Activated CD8-positive, alpha-beta T cell treated with anti-CD3 and anti-CD28 coated beads for 36 hours (primary cell): ENCODE measurements at regions not wholly inside any gene's neighbourhood (a gene's known extent, or its start where the extent isn't known, plus 50 kb on each side); places are given as distances from the start of the nearest gene placed in this dataset.

Source experiments
- ATAC-seq: fragments of 200-7000 bp; cut with Tn5 transposase; one replicate; pipeline ENCODE4 v1.10.0; 2021; ENCODE audit warnings: mild to moderate bottlenecking, moderate library complexity
- CTCF ChIA-PET: fragments of 350-600 bp; sonication (Branson Sonifier 250); formaldehyde crosslinking; loops from one replicate; lab custom pipeline; 2021; ENCODE audit warnings: antibody characterized with exemption; lab: Charles Lee
- POLR2A ChIA-PET: fragments of 350-600 bp; sonication (Branson Sonifier 250); formaldehyde crosslinking; loops from one replicate; lab custom pipeline; 2021; ENCODE audit warnings: antibody characterized with exemption; lab: Charles Lee
- DNase-seq: peaks from one replicate; pipeline ENCODE4 v3.0.0-alpha.2; 2020
- H3K27ac Mint-ChIP-seq: one replicate; pipeline ENCODE4 v1.8.0; 2021; ENCODE audit warnings: mild to moderate bottlenecking, mixed read lengths
- H3K27me3 Mint-ChIP-seq: one replicate; pipeline ENCODE4 v1.8.0; 2021; ENCODE audit warnings: mixed read lengths
- H3K36me3 Mint-ChIP-seq: one replicate; pipeline ENCODE4 v1.8.0; 2021; ENCODE audit warnings: low read depth, mixed read lengths
- H3K4me1 Mint-ChIP-seq: one replicate; pipeline ENCODE4 v1.8.0; 2021; ENCODE audit warnings: low read depth, mixed read lengths
- H3K4me3 Mint-ChIP-seq: one replicate; pipeline ENCODE4 v1.8.0; 2021; ENCODE audit warnings: mild to moderate bottlenecking, moderate library complexity, mixed read lengths
- H3K9me3 Mint-ChIP-seq: one replicate; pipeline ENCODE4 v1.8.0; 2021; ENCODE audit warnings: mixed read lengths
- intact Hi-C: fragments of 100-400 bp; cut with micrococcal nuclease; formaldehyde crosslinking; loops from one replicate; pipeline ENCODE4 v1.10.0; 2022
- TF ChIP-seq, protein P1 (sequence below): fragments of 200-600 bp; IDR thresholded peaks from one replicate; pipeline ENCODE4 v1.8.0; 2022; ENCODE audit warnings: antibody characterized with exemption, mild to moderate bottlenecking

DNA sequence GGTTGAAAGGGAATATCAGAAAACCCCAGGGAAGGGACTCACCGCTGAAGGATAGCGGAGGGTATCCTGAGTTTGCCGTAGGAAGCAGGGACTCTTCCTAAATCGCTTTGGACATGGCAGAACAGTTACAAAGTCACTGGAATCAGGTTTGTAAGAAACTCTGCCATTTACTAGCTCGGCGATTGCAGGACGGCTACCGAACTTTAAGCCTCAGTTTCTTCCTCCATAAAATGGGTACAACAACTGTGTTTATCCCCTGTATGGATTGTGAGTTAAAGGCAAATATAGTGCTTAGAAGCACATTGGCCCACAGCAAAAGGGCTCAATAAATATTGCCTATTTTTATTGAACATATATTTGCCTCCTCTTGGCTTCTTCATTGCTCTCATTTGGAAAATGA is 90.6 kb downstream of the MAF start:
- intact Hi-C loops = no loop called here
- peaks cover 1% of the 10 kb centered on the region for H3K27me3 Mint-ChIP-seq
- no peaks in the 10 kb centered on the region for H3K4me1 Mint-ChIP-seq
- ChIA-PET POLR2A (no interaction called here), CTCF (no interaction called here)
- H3K9me3 Mint-ChIP-seq = no peaks in the 10 kb centered on the region
- no peaks in the 10 kb centered on the region for H3K36me3 Mint-ChIP-seq
- no peak overlapping the region for H3K4me3 Mint-ChIP-seq
- no peak for ATAC-seq
- H3K27ac Mint-ChIP-seq = no peak overlapping the region
- TF ChIP-seq, protein P1, sequence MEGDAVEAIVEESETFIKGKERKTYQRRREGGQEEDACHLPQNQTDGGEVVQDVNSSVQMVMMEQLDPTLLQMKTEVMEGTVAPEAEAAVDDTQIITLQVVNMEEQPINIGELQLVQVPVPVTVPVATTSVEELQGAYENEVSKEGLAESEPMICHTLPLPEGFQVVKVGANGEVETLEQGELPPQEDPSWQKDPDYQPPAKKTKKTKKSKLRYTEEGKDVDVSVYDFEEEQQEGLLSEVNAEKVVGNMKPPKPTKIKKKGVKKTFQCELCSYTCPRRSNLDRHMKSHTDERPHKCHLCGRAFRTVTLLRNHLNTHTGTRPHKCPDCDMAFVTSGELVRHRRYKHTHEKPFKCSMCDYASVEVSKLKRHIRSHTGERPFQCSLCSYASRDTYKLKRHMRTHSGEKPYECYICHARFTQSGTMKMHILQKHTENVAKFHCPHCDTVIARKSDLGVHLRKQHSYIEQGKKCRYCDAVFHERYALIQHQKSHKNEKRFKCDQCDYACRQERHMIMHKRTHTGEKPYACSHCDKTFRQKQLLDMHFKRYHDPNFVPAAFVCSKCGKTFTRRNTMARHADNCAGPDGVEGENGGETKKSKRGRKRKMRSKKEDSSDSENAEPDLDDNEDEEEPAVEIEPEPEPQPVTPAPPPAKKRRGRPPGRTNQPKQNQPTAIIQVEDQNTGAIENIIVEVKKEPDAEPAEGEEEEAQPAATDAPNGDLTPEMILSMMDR = no peak
- DNase-seq = no peak

DNA sequence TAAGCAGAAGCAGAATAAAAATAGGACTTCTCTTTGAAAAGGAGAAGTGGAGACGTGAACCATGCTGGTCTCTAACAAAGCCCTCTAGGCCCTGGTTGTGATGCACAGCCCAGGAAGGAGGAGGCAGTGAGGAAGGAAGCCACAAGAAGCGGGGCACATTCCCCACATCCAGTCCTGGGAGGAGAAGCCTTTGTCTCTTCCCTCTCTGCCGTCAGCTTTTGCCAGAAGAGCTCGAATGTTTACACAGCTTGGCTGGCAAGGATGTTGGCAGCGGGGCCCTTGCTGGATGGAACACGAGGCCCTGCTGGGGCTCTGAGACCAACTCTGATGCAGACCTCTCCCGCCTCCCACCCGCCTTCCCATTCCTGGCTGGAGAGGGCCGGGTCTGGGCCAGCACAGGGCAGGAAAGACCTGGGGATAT is 91.3 kb downstream of the MAF start:
- no peak for ATAC-seq
- H3K9me3 Mint-ChIP-seq = no peaks in the 10 kb centered on the region
- no peak overlapping the region for H3K4me3 Mint-ChIP-seq

DNA sequence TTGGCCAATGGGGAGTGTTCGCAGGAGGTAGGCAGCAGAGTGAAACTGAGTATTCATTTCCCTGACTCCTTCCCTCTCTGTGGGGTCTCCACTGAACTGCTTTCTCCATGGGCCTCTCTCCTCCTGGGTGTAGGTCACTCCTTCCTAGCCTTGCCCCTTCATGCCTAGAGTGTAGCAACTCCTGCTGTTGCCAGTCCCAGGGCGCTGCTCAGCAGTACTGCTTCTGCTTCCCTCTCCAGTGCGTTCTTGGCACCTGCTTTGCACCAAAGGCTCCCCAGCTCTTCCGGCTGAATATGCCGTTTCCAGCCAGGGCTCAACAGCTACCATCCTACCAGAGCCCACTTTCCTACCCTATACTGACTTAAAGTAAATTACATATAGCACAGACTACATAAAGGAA is 92.2 kb downstream of the MAF start:
- ATAC-seq = no peak
- H3K27ac Mint-ChIP-seq = no peak overlapping the region
- CTCF ChIA-PET = no interaction called here
- no peak for DNase-seq
- intact Hi-C loops = no loop called here
- H3K27me3 Mint-ChIP-seq = peaks cover 4% of the 10 kb centered on the region
- H3K4me3 Mint-ChIP-seq = no peak overlapping the region
- H3K9me3 Mint-ChIP-seq = no peaks in the 10 kb centered on the region
- TF ChIP-seq, protein P1 = no peak
- H3K4me1 Mint-ChIP-seq = no peaks in the 10 kb centered on the region
- H3K36me3 Mint-ChIP-seq = no peaks in the 10 kb centered on the region
- POLR2A ChIA-PET = no interaction called here

More for the DNA sequence above, 91.3 kb downstream of the MAF start:
- ChIA-PET CTCF (no interaction called here), POLR2A (no interaction called here)
- intact Hi-C loops = no loop called here
- Mint-ChIP-seq H3K4me1 (no peaks in the 10 kb centered on the region), H3K36me3 (no peaks in the 10 kb centered on the region), H3K27ac (no peak overlapping the region), H3K27me3 (peaks cover 4% of the 10 kb centered on the region)
- no peak for DNase-seq
- TF ChIP-seq, protein P1 = no peak

DNA sequence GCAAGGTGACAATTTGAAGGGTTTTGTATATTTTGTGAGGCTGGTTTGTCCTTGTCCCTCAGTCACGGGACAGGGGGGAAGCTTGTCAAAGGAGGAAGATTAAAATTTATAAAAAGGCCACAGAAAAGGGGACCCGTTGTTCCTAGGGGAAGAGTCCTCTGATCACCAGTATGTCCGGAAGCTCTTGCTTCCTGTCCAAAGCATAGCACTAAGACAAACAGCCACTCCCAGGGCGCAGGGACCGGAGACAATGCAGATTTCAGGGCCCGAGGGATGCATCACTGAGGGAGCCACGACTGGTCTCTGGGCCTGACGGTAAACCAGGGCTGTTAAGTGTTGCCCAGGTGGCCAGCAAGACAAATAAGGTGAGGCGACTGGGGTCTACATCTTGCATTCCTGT is 95.2 kb downstream of the MAF start:
- TF ChIP-seq, protein P1 = no peak
- H3K4me3 Mint-ChIP-seq = no peak overlapping the region
- no peak overlapping the region for H3K27ac Mint-ChIP-seq
- H3K4me1 Mint-ChIP-seq = no peaks in the 10 kb centered on the region
- H3K27me3 Mint-ChIP-seq = peaks cover 3% of the 10 kb centered on the region
- no peak for DNase-seq
- no peaks in the 10 kb centered on the region for H3K9me3 Mint-ChIP-seq
- CTCF ChIA-PET = no interaction called here
- intact Hi-C loops = no loop called here
- no peaks in the 10 kb centered on the region for H3K36me3 Mint-ChIP-seq
- no peak for ATAC-seq
- POLR2A ChIA-PET = no interaction called here

DNA sequence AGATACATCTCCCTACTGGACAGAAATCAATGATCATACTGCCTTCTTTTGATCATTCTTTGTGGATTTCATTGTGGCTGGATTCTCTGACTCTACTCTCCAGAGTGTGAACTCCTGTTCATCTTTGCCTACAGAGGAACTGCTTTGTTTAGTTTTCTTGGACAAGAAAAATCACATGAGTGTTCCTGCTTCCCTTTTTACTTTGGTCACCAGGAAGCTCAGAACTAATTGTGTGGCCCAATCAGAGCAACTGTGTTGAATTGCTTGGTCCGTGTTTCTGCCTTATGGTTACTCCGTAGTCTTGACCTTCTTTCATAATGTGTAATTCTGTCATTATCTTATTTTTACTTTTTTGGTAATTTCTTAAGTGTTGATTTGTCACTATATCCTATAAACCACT is 97.0 kb downstream of the MAF start:
- intact Hi-C loops = no loop called here
- no peak overlapping the region for H3K27ac Mint-ChIP-seq
- ChIA-PET POLR2A (no interaction called here), CTCF (interaction anchor here (1.0 kb wide), 1 partner anchor 9 kb away, joined by 3 read pairs; no protein-coding TSS in a partner anchor)
- H3K9me3 Mint-ChIP-seq = no peaks in the 10 kb centered on the region
- no peaks in the 10 kb centered on the region for H3K36me3 Mint-ChIP-seq
- no peak overlapping the region for H3K4me3 Mint-ChIP-seq
- no peak for DNase-seq
- H3K27me3 Mint-ChIP-seq = peaks cover 3% of the 10 kb centered on the region
- TF ChIP-seq, protein P1 = no peak
- no peaks in the 10 kb centered on the region for H3K4me1 Mint-ChIP-seq
- ATAC-seq = no peak
